ENCODE measurements at regions not wholly inside any gene's neighbourhood (a gene's known extent, or its start where the extent isn't known, plus 50 kb on each side); places are given as distances from the start of the nearest gene placed in this dataset.

- TF ChIP-seq, protein P1, sequence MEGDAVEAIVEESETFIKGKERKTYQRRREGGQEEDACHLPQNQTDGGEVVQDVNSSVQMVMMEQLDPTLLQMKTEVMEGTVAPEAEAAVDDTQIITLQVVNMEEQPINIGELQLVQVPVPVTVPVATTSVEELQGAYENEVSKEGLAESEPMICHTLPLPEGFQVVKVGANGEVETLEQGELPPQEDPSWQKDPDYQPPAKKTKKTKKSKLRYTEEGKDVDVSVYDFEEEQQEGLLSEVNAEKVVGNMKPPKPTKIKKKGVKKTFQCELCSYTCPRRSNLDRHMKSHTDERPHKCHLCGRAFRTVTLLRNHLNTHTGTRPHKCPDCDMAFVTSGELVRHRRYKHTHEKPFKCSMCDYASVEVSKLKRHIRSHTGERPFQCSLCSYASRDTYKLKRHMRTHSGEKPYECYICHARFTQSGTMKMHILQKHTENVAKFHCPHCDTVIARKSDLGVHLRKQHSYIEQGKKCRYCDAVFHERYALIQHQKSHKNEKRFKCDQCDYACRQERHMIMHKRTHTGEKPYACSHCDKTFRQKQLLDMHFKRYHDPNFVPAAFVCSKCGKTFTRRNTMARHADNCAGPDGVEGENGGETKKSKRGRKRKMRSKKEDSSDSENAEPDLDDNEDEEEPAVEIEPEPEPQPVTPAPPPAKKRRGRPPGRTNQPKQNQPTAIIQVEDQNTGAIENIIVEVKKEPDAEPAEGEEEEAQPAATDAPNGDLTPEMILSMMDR (IDR thresholded peaks at IDR 0.05 in 4 of 5, conservative IDR thresholded peaks at IDR 0.05 in 1 of 5) = no peak
- no peak for TF ChIP-seq POLR2A (IDR thresholded peaks at IDR 0.05)
- H3K36me3 ChIP-seq = no peaks in the 10 kb centered on the region
- in situ Hi-C loops (cut with MboI; ENCODE audit: low sequenced_read_pairs in 4 of 4) = no loop called here
- no peak overlapping the region for H3K27ac ChIP-seq
- intact Hi-C loops (cut with DNase I; ENCODE audit: low total_unique reads) = no loop called here
- H3K4me3 ChIP-seq = no peak overlapping the region
- ATAC-seq = no peak
- H3K9me3 ChIP-seq = no peaks in the 10 kb centered on the region
- H3K27me3 ChIP-seq = no peaks in the 10 kb centered on the region
- no peak for DNase-seq
- no peaks in the 10 kb centered on the region for H3K4me1 ChIP-seq
Observed at GRCh38 chr2:7816233-7816632, 865.6 kb upstream of the ID2 start.

DNA sequence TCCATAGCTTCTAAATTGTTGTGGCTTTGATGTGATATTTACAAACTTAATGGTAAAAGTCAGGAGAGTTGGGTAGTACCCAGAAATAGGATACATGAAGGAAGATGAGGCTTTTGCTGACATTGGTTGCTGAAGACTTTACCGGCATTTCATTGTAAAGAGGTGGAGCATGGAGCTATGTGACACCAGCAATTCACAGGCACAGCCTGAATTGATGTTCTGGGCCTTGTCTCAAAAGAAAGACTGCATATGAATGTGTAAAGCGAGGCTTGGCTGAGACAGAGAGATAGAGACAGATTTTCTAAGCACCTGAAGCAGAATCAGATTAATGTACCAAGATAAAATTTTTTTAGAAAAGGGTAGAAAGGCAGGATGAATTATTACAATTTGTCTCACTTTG, 864.9 kb upstream of the ID2 start:
- Histone ChIP-seq H3K27me3 (no peaks in the 10 kb centered on the region), H3K27ac (no peak overlapping the region), H3K9me3 (no peaks in the 10 kb centered on the region), H3K36me3 (no peaks in the 10 kb centered on the region), H3K4me1 (no peaks in the 10 kb centered on the region), H3K4me3 (no peak overlapping the region)
- ATAC-seq (no peak), DNase-seq (no peak)
- no peak for TF ChIP-seq POLR2A (IDR thresholded peaks at IDR 0.05)
- TF ChIP-seq, protein P1 (IDR thresholded peaks at IDR 0.05 in 4 of 5, conservative IDR thresholded peaks at IDR 0.05 in 1 of 5) = no peak
- in situ Hi-C loops (cut with MboI; ENCODE audit: low sequenced_read_pairs in 4 of 4) (no loop called here), intact Hi-C loops (cut with DNase I; ENCODE audit: low total_unique reads) (no loop called here)

DNA sequence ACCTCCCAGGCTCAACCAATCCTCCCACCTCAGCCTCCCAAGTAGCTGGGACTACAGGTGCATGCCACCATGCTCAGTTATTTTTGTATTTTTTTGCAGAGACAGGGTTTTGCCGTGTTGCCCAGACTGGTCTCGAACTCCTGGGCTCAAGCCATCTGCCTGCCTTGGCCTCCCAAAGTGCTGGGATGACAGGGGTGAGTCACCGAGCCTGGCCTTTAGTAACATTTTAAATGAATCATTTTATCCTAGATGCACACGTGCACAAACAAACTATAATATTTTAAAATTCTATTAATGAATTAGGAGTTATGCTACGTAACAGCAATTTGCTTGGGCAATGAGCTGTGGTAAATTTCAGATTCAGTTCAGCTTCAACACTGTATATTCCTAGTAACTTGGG, 862.5 kb upstream of the ID2 start:
- in situ Hi-C loops (cut with MboI; ENCODE audit: low sequenced_read_pairs in 4 of 4) (no loop called here), intact Hi-C loops (cut with DNase I; ENCODE audit: low total_unique reads) (no loop called here)
- no peaks in the 10 kb centered on the region for H3K9me3 ChIP-seq
- DNase-seq = no peak
- no peaks in the 10 kb centered on the region for H3K4me1 ChIP-seq
- H3K36me3 ChIP-seq = no peaks in the 10 kb centered on the region
- ATAC-seq = no peak
- H3K4me3 ChIP-seq = no peak overlapping the region
- TF ChIP-seq POLR2A (IDR thresholded peaks at IDR 0.05) = no peak
- TF ChIP-seq, protein P1 (IDR thresholded peaks at IDR 0.05 in 4 of 5, conservative IDR thresholded peaks at IDR 0.05 in 1 of 5) = no peak
- H3K27ac ChIP-seq = no peak overlapping the region
- no peaks in the 10 kb centered on the region for H3K27me3 ChIP-seq

- H3K27me3 ChIP-seq = no peaks in the 10 kb centered on the region
- no peak for DNase-seq
- H3K27ac ChIP-seq = no peak overlapping the region
- intact Hi-C loops (cut with DNase I; ENCODE audit: low total_unique reads) = no loop called here
- TF ChIP-seq POLR2A (IDR thresholded peaks at IDR 0.05) = no peak
- TF ChIP-seq, protein P1 (IDR thresholded peaks at IDR 0.05 in 4 of 5, conservative IDR thresholded peaks at IDR 0.05 in 1 of 5) = no peak
- no peak overlapping the region for H3K4me3 ChIP-seq
- H3K4me1 ChIP-seq = no peaks in the 10 kb centered on the region
- H3K9me3 ChIP-seq = no peaks in the 10 kb centered on the region
- H3K36me3 ChIP-seq = no peaks in the 10 kb centered on the region
- ATAC-seq = no peak
- in situ Hi-C loops (cut with MboI; ENCODE audit: low sequenced_read_pairs in 4 of 4) = no loop called here
Observed at GRCh38 chr2:7819850-7820249, 862.0 kb upstream of the ID2 start.

DNA sequence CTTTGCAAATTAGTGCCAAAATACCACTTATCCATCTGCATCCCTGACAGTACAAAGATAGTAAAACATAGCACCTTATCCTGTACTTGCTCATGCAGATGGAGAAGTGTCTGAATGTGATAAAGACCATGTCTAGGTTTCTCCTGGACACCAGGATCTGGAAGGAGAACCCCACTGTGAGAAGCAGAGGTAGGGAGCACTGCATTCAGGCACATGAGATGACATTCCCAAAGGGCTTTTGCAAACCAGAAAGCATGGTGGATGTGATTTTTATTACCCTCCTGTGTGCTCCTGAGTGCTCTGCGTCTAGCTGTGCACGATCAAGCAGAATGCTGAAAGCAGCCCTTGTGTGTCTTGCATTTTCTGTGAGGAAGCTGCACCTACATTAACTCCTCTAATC, 857.6 kb upstream of the ID2 start:
- Histone ChIP-seq H3K27me3 (no peaks in the 10 kb centered on the region), H3K36me3 (no peaks in the 10 kb centered on the region), H3K9me3 (no peaks in the 10 kb centered on the region), H3K4me3 (no peak overlapping the region), H3K4me1 (no peaks in the 10 kb centered on the region), H3K27ac (no peak overlapping the region)
- intact Hi-C loops (cut with DNase I; ENCODE audit: low total_unique reads) = no loop called here
- no peak for ATAC-seq
- TF ChIP-seq, protein P1 (IDR thresholded peaks at IDR 0.05 in 4 of 5, conservative IDR thresholded peaks at IDR 0.05 in 1 of 5) = no peak
- TF ChIP-seq POLR2A (IDR thresholded peaks at IDR 0.05) = no peak
- no peak for DNase-seq
- in situ Hi-C loops (cut with MboI; ENCODE audit: low sequenced_read_pairs in 4 of 4) = no loop called here
